ENCODE measurements at regions not wholly inside any gene's neighbourhood (a gene's known extent, or its start where the extent isn't known, plus 50 kb on each side); places are given as distances from the start of the nearest gene placed in this dataset.
"Not testable (repeated sequence)": the region's sequence is repeated elsewhere in the genome, so short reads cannot be mapped to it uniquely, and the experiment has no call there.

DNA sequence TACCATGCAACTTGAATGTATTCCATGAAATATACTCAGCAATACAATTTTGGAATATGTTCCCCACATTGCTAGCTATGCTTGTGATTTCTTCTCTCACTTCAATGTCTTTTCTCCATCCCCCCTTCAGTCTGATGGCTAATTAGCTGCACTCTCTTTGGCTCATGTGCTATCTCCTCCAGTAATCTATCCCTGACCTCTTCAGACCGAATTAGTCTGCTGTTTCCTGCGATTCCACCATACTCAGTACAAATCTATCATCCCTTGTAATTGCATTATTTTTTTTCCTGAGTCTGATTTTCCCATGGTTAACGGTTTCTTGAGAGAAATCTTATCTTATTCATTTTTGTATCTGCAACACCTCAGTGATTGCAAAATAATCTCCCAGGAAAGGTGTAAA, 360.7 kb upstream of the CDH10 start:
- DNase-seq: no peak

DNA sequence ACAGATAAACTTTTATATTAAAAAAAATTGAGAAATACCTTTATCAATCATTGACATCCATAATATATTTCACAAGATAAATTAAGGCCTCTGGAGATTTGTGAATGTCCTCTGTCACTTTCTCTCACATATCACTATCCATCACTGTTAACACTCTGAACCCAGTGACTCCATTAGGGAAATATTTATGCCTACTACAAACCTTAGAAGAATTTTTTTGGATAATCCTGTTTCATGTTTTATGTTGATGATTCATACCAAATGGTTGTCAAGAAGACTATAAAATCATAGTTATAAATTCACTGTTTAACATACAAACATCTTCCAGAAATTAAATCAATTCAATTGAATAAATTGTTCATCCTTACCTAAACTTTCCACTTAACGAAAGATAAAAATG, 357.6 kb upstream of the CDH10 start:
- no peak for DNase-seq

DNA sequence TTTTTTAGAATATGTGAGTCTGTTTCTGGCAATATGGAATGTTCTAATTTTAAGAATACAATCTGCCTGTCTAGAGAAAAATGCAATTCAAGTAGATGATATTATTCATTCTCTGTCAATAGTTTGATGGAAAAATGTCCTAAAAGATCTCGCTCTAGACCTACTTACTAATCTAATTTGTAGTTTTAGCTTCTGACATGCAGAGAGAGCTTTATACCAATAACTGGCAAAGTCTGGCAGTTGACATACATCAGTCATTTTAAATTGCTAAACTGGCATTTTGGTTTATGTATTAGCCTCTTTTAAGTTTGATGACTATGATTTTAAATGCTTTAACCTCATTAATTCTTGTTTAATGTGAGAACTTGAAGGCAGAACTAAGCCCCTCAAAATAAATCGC, 355.0 kb upstream of the CDH10 start:
- DNase-seq: no peak

DNA sequence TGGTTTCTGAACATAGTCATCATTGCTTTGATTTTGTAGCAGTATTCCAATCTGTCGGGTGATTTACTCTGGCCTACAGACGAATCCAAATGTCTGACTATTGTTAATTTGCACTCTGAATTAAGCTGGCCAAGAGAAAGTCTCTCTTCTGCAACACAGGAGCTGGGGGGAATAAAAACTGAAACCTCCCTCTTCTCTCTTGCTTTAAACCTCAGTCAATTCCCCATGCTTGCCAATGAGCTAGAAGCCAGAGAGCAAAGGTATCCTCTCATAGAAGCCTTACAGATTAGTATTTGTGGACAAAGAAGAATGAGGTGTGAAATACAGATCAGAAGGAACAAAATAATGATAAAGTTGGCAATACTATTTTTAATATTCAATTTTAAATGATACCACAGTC, 353.9 kb upstream of the CDH10 start:
- DNase-seq: no peak

DNA sequence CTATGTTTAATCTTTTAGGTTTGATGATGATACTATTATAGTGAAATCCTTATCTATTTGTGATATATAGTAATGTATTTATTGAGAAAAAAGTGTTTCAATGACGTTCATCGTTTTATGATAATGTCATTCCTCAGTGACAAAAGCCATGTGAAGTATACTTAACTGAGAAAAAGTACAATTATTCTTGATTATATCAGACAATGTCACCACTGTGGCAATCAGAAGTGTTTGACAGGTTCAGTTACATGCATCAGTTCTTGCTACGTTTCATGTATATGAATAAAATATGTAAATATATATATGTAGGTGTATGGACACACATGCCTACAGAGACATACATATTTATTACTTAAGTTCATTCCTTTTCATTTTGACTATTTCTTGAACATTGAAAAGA, 341.5 kb upstream of the CDH10 start:
- no peak for DNase-seq

DNA sequence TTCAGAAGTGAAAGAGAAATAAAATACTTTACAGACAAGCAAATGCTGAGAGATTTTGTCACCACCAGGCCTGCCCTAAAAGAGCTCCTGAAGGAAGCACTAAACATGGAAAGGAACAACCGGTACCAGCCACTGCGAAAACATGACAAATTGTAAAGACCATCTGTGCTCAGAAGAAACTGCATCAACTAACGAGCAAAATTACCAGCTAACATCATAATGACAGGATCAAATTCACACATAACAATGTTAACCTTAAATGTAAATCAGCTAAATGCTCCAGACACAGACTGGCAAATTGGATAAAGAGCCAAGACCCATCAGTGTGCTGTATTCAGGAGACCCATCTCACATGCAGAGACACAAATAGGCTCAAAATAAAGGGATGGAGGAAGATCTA, 333.8 kb upstream of the CDH10 start:
- DNase-seq: not testable (repeated sequence)

DNA sequence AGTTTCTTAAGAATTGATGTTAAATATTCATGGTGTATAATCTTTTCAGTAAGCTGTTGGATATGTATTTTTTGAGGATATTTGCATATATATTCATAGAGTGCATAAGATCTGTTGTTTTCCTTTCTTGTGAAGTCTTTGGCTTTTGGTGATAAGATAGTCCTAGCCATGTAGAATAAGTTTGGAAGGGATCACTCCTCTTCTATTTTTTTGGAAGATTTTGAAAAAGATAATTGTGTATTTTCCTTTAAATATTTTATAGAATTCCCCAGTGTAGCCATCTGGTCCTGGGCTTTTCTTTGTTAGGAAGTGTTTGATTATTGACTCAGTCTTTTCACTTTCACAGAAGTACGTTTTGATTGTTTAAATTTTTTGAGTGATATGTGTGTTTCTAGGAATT, 318.8 kb upstream of the CDH10 start:
- no peak for DNase-seq

DNA sequence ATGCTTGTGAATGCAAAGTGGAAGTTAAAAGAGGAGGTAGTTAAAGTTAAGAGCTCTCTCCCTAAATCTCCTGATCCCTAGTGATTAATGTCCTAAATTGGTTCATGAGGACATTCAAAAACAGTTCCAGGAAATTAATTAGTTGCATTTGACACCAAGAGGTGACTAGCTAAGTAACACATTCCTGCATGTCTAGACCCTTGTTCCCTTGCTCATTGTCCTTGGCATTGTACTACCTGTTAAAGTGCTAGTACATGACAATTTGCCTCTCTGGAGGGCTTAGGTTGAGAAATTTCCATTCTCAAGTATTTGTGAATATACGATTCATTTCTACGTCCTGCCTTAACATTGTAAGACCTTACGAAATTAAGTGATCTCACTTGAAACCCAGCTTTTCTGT, 278.6 kb upstream of the CDH10 start:
- DNase-seq: no peak

DNA sequence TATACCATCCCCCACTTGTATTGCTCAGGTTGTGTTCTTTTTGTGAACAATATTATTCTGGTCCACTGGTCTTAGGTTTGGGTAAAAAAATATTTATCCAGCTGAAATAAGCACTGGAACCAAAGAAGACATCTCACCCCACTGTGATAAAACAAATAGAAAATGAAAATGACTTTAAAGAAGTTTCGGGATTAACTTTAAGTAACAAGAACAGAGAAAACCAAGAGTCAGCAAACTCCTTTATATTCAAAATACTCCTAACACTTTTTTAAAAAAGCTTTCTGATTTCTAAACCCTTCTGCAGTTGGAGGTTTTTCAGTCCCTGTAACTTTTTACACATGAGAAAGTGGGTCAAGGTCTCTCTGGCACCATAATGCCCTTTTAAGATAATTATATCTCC, 273.9 kb upstream of the CDH10 start:
- no peak for DNase-seq

DNA sequence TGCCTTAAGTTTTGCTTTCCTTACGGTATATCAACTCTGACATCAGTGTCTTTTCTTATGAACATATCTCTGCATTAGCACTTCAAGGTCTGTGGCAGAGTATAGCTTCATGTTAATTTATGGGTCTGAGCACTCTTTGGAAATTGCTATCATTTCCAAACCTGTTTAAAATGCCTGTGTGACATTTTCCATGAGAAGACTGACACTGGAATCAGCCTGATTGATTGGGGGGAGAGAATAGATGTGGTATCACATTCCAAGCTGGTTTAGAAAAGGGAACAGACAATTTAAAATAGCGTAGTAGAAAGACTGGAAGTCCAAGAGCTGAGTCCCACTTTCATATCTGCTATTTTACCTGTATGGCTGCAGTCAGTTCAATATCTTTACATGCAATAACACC, 272.1 kb upstream of the CDH10 start:
- DNase-seq: no peak

DNA sequence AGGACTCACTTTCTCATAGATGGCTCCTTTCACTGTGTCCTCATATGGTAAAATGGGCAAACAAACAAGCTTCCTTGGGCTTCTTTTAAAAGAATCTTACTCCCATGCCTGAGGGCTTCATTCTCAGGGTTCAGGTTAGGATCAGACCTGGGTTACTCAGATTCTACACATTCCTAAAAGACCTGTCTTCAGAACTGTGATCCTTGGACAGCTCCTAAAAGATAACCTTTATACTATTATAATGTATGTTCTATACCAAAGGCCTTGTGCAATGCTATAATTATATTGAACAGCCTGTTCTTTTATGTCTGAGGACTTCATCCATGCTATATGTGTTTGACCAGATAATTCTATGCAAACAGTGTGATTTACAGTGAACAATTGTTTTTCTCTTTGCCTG, 264.4 kb upstream of the CDH10 start:
- DNase-seq: no peak

DNA sequence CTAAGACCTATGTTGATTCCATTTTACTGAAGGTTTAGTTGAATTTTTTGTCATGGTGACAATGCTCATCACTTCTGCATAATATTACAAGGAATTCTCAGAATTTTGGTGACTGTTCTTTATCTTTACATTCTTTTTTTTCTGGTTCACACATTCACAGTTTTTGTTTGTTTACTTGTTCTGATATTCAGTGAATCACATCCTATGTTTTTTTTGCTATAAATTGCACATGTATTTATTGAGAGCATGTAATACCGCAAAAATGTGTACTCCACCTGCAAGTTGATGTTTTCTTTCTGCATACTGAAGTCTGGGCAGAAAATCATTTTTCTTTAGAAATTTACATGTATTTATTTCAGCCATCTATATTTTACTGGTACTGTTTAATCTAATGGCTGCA, 261.9 kb upstream of the CDH10 start:
- DNase-seq: no peak

DNA sequence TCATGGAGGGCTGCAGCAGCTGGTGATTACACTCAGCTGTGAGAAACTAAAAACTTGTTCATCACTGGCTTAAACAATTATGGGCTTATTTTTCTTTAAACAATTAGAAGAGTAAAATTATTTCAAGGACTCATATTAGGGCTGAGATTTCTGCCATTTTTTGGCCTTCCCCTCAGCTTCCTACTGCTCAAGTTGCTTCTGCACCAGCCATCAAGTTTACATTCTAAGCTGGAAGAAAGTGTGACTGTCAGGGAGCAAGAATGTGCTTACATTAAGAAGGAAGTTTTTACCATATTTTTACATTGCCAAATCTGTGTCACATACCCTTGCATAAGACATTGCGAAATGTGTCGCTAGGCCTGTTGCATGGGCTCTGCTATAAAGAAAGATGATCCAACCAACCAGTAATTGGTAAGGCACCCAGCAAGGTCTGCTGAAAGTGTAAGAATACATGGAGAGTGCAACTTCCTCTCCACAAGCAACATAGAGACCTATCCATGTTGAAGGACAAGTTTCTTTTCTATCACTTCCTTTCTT, 260.3 kb upstream of the CDH10 start:
- no peak for DNase-seq

DNA sequence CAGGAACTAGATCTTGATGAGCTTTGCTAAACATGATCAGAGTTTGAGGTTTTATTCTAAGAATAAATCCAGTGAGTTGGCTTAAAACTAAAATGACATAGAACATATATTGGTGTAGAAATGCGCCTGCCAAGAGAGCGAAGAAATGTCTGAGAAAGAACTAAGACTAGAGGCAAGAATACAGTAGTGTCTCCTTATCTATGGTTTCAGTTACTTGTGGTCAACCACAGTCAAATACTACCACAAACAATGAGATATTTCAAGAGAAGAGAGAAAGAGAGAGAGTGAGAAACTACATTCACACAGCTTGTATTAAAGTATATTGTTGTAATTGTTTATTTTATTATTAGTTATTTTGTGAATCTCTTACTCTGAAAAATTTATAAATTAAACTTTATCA, 254.4 kb upstream of the CDH10 start:
- no peak for DNase-seq

DNA sequence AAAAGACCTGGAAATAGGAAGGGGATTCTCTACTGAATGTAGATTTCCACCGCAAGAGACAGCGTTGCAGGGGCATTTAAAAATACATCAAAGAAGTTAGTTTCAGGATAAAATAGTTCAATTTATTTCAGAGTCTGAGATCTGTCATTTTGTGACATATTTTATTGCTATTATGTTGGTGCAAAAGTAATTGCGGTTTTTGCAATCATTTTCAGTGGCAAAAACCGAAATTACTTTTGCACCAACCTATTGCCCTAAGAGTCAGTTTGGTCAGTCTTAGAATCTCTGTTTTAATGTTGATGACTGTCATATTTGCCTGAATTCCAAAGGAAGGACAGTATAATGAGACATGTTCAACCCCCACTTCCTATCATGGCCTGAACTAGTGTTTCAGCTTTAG, 219.5 kb upstream of the CDH10 start:
- DNase-seq: no peak

DNA sequence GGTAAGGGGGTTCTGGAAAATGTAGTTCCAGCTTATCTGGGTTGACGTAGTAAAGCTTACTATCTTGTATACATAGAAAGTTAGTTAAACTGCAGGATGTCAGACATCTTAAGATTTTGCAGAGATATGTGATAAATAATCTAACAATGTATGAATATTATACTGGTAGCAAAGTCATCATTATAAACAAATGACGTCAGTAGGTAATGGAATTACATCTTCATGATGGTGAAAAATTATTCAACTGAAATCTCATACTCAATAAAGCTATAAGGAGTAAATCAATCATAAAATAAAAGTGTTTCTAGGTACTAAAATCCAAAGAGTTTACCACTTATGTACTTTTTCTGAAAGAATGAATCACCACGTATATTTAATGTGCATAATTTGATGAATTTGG, 217.3 kb upstream of the CDH10 start:
- no peak for DNase-seq

DNA sequence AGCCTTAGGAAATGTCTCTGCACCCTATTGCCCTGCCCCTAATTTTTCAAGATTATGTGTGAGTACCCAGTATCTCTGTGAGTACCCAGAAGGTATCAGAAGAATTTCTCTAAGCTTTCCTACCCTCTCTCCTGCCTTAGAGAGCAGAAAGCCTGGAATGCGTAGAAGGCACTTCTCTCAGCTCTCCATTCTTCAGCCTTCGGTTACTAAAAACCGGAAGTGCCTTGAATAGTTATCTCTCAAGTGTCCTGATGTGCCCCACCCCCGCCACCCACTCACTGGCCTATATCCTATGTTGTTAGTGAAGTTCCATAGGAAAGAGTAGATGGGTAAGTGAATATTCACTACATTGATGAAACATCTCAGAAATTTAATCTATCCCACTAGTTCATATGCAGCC, 210.7 kb upstream of the CDH10 start:
- DNase-seq: no peak

DNA sequence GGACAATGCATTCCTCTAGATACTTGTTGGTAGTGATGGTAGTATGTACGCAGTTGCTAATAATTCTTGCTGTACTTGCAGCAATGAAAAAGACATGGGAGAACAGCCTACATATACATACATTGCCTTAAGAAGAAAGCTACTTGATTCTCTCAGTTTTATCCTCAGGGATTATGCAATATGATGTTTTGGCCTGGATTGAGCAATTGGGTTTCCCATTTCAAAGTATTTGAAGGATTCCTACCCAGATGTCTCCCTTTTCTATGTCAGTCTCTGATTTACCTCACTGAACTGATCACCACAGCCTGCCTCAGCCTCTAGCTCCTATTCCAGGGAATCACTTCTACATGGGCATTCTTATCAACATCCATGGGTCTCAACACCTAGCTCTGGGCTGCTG, 210.1 kb upstream of the CDH10 start:
- no peak for DNase-seq

DNA sequence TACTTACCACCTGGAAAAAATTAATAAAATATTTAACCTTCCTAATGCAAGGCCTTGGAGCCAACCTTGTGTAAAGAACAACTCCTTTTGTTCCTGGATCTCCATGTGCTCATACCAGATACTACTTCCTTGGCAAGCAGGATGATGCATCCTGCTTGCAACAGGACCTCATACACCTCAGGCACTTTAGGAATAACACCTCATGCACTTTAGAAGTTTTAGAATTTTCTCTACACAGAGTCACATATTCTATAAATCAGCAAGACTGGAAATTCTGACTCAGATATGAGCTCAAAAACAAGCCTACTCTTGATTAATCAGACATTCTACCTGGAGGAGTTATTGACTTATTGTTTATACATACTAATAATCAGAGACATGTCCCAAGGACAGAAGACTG, 209.6 kb upstream of the CDH10 start:
- DNase-seq: no peak

DNA sequence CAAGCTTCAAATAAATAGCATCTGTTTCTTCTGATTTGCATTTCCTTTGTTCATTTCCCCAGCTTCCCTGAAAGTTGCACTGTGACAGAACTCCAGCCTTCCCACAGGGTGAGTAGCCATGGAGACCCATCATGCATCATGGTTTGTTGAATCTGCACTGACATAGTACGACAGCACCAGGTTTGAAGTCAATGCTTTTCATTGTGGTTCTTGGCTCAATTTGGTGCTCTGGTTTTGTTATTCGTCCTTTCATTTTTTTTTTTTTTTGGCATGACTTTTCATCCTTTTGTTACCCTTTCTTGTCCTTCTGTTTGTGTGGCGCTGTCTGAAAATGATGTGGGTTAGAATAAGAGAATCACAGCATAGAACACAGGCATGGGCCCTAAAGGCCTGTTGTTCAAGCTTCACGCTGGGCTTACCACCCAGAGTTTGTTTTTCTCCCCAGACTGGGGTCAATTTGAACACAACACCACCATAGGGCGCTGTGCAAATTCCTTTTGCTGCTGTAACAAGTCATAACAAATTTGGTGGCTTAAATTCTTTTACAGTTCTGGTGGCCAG, 206.2 kb upstream of the CDH10 start:
- DNase-seq: no peak

DNA sequence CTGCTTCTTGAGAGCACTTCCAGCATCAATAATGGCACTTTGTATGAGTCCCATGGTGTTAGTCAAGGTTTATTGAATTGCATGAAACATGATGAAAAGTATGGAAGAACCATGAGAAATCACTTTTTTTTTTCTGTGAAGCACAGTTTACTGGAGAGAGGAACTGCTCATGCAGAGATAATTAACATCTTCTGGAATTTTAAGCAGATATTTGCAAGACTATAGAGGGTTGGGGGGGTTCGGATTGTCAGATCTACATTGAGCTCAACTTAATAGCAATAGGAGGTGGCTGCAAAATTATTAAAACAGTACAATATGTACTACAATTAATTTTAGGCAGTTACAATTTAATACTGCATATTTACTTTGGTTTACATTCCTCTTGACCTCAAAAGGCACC, 204.4 kb upstream of the CDH10 start:
- DNase-seq: no peak

DNA sequence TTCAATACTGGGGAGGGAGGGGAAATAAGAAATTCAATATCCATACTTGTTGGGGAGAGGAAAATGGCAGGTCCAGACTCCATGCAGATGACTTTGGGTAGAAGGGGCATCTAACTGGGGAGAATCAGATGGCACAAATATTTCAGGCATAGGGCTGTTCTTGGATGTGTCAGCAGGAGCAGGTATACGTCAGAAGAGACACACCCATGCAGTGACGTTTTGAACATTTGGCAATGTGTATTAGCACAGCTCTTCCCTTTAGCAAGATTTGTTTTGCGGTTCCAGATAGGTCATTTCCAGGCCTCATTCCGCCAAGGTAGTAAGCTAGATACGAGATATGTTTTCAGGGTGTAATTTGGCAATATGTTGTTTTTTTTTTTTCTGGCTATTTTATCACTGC, 187.2 kb upstream of the CDH10 start:
- no peak for DNase-seq

DNA sequence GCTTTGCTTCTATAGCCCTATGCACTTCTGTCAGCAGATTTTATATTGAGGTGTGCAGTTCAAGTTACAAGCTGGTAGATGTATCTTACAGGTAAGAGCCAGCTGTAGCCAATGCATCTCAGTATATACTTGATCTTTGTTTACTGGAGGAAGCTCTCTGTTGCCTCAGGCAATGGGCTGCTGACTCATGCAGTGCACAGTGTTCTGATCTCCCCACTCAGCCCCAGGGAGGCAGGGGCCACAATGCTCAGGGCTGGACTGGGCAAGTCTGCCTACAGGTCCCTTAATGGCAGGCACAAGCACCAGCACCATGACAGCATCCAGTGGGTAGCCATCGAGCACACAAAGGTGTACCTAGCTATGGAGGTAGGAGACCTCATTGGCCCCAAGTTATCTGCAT, 178.8 kb upstream of the CDH10 start:
- no peak for DNase-seq

DNA sequence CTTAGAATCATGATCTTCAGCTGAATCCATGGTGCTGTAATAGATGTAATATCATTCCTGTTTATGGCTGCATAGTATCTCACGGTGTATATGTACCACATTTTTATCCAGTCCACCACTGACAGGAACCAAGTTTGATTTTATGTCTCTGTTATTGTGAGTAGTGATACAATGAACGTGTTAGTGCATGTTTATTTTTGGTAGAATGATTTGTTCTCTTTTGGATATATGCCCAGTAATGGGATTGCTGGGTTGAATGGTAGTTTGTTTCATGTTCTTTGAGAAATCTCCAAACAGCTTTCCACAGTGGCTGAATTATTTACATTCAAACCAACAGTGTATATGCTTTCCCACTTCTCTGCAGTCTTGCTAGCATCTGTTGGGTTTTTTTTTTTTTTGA, 175.1 kb upstream of the CDH10 start:
- no peak for DNase-seq

DNA sequence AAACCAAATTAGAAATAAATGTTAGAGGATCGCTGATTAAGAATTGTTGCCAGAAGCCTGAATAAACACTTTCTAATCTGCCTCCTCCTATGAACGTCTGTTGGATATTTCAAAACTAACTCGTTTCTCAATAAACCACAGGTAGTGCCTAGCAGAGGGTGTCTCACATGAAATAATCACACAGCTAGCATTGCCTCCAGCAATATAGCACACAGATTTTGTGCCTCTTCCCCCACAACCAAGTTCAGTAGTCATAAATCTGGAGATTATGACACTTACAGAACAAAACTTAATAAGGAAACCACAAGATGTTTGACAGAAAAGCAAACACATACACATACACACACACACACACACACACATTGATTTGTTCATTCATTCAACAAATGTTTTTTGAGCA, 173.2 kb upstream of the CDH10 start:
- DNase-seq: no peak

DNA sequence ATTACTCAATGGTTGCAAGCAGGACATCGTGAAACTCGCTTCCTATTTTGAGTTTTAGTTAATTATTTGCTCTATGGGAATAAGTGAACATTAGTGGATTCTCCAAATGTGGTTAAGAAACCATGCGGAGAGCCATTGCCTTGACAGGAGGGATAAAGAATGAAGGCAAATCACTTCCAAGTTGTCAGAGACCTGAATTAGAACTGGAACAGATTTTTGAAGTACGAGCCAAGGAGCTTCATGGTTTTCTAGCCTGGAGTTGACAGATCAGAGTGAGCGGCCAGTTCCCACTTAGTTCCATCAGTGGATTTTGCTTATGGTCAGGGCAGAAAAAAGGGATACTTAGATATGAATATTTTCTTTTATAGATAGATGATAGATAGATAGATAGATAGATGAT, 171.4 kb upstream of the CDH10 start:
- no peak for DNase-seq
